ENCODE measurements at regions not wholly inside any gene's neighbourhood (a gene's known extent, or its start where the extent isn't known, plus 50 kb on each side); places are given as distances from the start of the nearest gene placed in this dataset.

GRCh38 chr4:136078976-136079375 lies 1453.3 kb downstream of the PCDH18 start:
- Histone ChIP-seq H3K4me3 (no peak overlapping the region), H4K20me1 (ENCODE audit: insufficient read depth) (no peaks in the 10 kb centered on the region), H3K9me3 (ENCODE audit: insufficient read depth, low read depth) (no peaks in the 10 kb centered on the region), H3K9me2 (ENCODE audit: insufficient read depth) (no peaks in the 10 kb centered on the region), H3F3A (ENCODE audit: insufficient read depth, low read depth) (no peaks in the 10 kb centered on the region), H3K4me2 (no peak overlapping the region), H3K4me1 (replicated peaks; ENCODE audit: insufficient read depth) (no peaks in the 10 kb centered on the region), H3K36me3 (ENCODE audit: low read depth) (no peaks in the 10 kb centered on the region), H2AFZ (no peak overlapping the region), H3K79me2 (ENCODE audit: low read depth) (no peaks in the 10 kb centered on the region), H3K27me3 (ENCODE audit: insufficient read depth, low read depth) (no peaks in the 10 kb centered on the region), H3K27ac (no peak overlapping the region)
- ChIA-PET CTCF (no interaction called here), POLR2A (ENCODE audit: unreplicated experiment) (no interaction called here)
- no TSS peak for BruUV-seq (replicated peaks)
- no peak for TF ChIP-seq EZH2 (IDR thresholded peaks at IDR 0.05; ENCODE audit: low read depth)
- TF ChIP-seq, protein P1, sequence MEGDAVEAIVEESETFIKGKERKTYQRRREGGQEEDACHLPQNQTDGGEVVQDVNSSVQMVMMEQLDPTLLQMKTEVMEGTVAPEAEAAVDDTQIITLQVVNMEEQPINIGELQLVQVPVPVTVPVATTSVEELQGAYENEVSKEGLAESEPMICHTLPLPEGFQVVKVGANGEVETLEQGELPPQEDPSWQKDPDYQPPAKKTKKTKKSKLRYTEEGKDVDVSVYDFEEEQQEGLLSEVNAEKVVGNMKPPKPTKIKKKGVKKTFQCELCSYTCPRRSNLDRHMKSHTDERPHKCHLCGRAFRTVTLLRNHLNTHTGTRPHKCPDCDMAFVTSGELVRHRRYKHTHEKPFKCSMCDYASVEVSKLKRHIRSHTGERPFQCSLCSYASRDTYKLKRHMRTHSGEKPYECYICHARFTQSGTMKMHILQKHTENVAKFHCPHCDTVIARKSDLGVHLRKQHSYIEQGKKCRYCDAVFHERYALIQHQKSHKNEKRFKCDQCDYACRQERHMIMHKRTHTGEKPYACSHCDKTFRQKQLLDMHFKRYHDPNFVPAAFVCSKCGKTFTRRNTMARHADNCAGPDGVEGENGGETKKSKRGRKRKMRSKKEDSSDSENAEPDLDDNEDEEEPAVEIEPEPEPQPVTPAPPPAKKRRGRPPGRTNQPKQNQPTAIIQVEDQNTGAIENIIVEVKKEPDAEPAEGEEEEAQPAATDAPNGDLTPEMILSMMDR (conservative IDR thresholded peaks at IDR 0.05), result no peak
- DNase-seq, result no peak
- intact Hi-C loops (cut with micrococcal nuclease; ENCODE audit: unreplicated experiment), result no loop called here

- H3K79me2 ChIP-seq (ENCODE audit: low read depth), result no peaks in the 10 kb centered on the region
- no peaks in the 10 kb centered on the region for H3K4me1 ChIP-seq (replicated peaks; ENCODE audit: insufficient read depth)
- CTCF ChIA-PET, result no interaction called here
- H3K27me3 ChIP-seq (ENCODE audit: insufficient read depth, low read depth), result no peaks in the 10 kb centered on the region
- no TSS peak for BruUV-seq (replicated peaks)
- no peak overlapping the region for H3K27ac ChIP-seq
- H3K9me2 ChIP-seq (ENCODE audit: insufficient read depth), result no peaks in the 10 kb centered on the region
- H2AFZ ChIP-seq, result no peak overlapping the region
- H4K20me1 ChIP-seq (ENCODE audit: insufficient read depth), result no peaks in the 10 kb centered on the region
- no peaks in the 10 kb centered on the region for H3K9me3 ChIP-seq (ENCODE audit: insufficient read depth, low read depth)
- no peaks in the 10 kb centered on the region for H3F3A ChIP-seq (ENCODE audit: insufficient read depth, low read depth)
- H3K4me2 ChIP-seq, result no peak overlapping the region
- DNase-seq, result no peak
- POLR2A ChIA-PET (ENCODE audit: unreplicated experiment), result no interaction called here
- no peak for TF ChIP-seq EZH2 (IDR thresholded peaks at IDR 0.05; ENCODE audit: low read depth)
- TF ChIP-seq, protein P1 (conservative IDR thresholded peaks at IDR 0.05), result no peak
- intact Hi-C loops (cut with micrococcal nuclease; ENCODE audit: unreplicated experiment), result no loop called here
- no peaks in the 10 kb centered on the region for H3K36me3 ChIP-seq (ENCODE audit: low read depth)
- no peak overlapping the region for H3K4me3 ChIP-seq
Observed at GRCh38 chr4:136056748-136057147, 1475.5 kb downstream of the PCDH18 start.

DNA sequence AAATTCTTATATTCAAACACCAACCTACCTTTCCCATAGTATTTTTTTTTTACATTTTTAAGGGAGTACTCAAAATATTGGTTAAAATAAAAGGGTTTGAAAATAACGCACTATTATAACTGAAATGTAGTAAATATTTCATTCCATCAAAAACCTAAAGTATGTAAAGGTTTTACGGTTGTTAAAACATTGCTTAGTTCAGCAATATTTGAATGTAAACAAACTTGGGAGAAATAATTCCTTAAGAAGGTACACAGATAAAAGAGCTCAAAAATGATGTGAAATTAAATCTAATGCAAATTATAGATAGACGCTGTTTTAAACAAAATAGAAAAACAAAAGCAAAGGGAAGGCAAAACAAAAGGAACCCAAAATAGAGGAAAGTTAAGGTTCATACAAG lies 1476.9 kb downstream of the PCDH18 start:
- Histone ChIP-seq H3K9me2 (ENCODE audit: insufficient read depth) (no peaks in the 10 kb centered on the region), H3K4me1 (replicated peaks; ENCODE audit: insufficient read depth) (no peaks in the 10 kb centered on the region), H3F3A (ENCODE audit: insufficient read depth, low read depth) (no peaks in the 10 kb centered on the region), H3K4me3 (no peak overlapping the region), H3K36me3 (ENCODE audit: low read depth) (no peaks in the 10 kb centered on the region), H3K27me3 (ENCODE audit: insufficient read depth, low read depth) (no peaks in the 10 kb centered on the region), H3K4me2 (no peak overlapping the region), H4K20me1 (ENCODE audit: insufficient read depth) (no peaks in the 10 kb centered on the region), H3K27ac (no peak overlapping the region), H2AFZ (no peak overlapping the region), H3K79me2 (ENCODE audit: low read depth) (no peaks in the 10 kb centered on the region), H3K9me3 (ENCODE audit: insufficient read depth, low read depth) (no peaks in the 10 kb centered on the region)
- intact Hi-C loops (cut with micrococcal nuclease; ENCODE audit: unreplicated experiment), result no loop called here
- TF ChIP-seq, protein P1 (conservative IDR thresholded peaks at IDR 0.05), result no peak
- no peak for TF ChIP-seq EZH2 (IDR thresholded peaks at IDR 0.05; ENCODE audit: low read depth)
- ChIA-PET CTCF (no interaction called here), POLR2A (ENCODE audit: unreplicated experiment) (no interaction called here)
- BruUV-seq (replicated peaks), result no TSS peak
- DNase-seq, result no peak

All from PC-9 (cell line).